ENCODE measurements at regions not wholly inside any gene's neighbourhood (a gene's known extent, or its start where the extent isn't known, plus 50 kb on each side); places are given as distances from the start of the nearest gene placed in this dataset.

DNA sequence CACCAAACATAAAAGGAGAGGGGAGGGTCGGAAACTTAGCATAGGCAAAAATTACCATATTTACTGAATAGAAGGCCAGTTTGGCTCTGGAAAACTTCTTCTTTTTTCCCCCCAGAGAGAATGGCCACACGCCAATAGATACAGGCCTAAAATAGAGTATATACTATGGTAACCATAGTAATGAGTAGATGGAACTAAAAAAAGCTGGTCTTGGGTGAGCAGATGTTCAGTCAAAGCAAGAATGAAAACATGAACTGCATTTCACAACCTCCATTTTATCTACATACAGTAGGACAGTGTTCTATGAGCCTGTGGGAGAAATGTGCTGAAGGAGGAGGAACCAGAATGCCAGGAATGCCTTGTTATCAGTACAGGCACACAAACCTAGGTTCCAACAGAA, 141.7 kb upstream of the SEMA3A start:
- TF ChIP-seq, protein P1, sequence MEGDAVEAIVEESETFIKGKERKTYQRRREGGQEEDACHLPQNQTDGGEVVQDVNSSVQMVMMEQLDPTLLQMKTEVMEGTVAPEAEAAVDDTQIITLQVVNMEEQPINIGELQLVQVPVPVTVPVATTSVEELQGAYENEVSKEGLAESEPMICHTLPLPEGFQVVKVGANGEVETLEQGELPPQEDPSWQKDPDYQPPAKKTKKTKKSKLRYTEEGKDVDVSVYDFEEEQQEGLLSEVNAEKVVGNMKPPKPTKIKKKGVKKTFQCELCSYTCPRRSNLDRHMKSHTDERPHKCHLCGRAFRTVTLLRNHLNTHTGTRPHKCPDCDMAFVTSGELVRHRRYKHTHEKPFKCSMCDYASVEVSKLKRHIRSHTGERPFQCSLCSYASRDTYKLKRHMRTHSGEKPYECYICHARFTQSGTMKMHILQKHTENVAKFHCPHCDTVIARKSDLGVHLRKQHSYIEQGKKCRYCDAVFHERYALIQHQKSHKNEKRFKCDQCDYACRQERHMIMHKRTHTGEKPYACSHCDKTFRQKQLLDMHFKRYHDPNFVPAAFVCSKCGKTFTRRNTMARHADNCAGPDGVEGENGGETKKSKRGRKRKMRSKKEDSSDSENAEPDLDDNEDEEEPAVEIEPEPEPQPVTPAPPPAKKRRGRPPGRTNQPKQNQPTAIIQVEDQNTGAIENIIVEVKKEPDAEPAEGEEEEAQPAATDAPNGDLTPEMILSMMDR (IDR thresholded peaks at IDR 0.05; ENCODE audit: extremely low read depth, low read depth, low read length): no peak
- no peak for DNase-seq (ENCODE audit: insufficient read length, low spot score, missing footprints)
- peak overlapping the region; percentile 30 for H2AFZ ChIP-seq (ENCODE audit: low read length)
- H3K79me2 ChIP-seq (ENCODE audit: insufficient read depth, low read length): no peaks in the 10 kb centered on the region
- H3K27me3 ChIP-seq (ENCODE audit: insufficient read depth, low read length): no peaks in the 10 kb centered on the region
- H3K4me3 ChIP-seq (ENCODE audit: insufficient read depth, low read length): no peak overlapping the region
- H3K4me2 ChIP-seq (ENCODE audit: insufficient read depth, low read length): no peak overlapping the region
- H4K20me1 ChIP-seq (ENCODE audit: insufficient read depth, low read length): no peaks in the 10 kb centered on the region
- H3K27ac ChIP-seq (ENCODE audit: low read depth, low read length): no peak overlapping the region
- H3K9me3 ChIP-seq (ENCODE audit: low read depth, low read length): no peaks in the 10 kb centered on the region
- no peaks in the 10 kb centered on the region for H3K36me3 ChIP-seq (ENCODE audit: insufficient read depth, low read length)
- H3K4me1 ChIP-seq (ENCODE audit: insufficient read depth, low read length): peaks cover 3% of the 10 kb centered on the region

DNA sequence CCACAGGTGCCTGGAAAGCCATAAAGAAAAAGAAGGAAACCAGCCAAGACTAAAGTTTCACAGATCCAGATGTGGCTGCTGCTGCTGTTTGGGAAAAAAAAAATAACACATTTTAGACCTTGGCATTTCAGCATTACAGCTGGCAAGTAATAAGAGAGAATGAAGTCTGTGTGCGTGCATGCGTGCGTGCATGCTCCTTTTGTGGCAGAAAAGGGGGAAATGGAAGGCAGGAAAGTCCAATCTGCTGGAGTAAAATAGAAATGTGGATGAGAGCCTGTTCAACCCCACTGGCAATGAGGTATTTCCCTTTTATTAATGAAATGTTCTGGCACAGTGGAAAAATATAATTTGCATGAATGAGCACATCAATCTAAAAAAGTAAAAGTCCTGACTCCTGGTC, 137.0 kb upstream of the SEMA3A start:
- no peaks in the 10 kb centered on the region for H3K36me3 ChIP-seq (ENCODE audit: insufficient read depth, low read length)
- no peak overlapping the region for H3K4me3 ChIP-seq (ENCODE audit: insufficient read depth, low read length)
- no peaks in the 10 kb centered on the region for H3K27me3 ChIP-seq (ENCODE audit: insufficient read depth, low read length)
- no peaks in the 10 kb centered on the region for H3K4me1 ChIP-seq (ENCODE audit: insufficient read depth, low read length)
- no peak overlapping the region for H3K27ac ChIP-seq (ENCODE audit: low read depth, low read length)
- no peaks in the 10 kb centered on the region for H3K79me2 ChIP-seq (ENCODE audit: insufficient read depth, low read length)
- H2AFZ ChIP-seq (ENCODE audit: low read length): no peak overlapping the region
- no peak overlapping the region for H3K4me2 ChIP-seq (ENCODE audit: insufficient read depth, low read length)
- H4K20me1 ChIP-seq (ENCODE audit: insufficient read depth, low read length): no peaks in the 10 kb centered on the region
- H3K9me3 ChIP-seq (ENCODE audit: low read depth, low read length): no peaks in the 10 kb centered on the region
- TF ChIP-seq, protein P1 (IDR thresholded peaks at IDR 0.05; ENCODE audit: extremely low read depth, low read depth, low read length): no peak
- DNase-seq (ENCODE audit: insufficient read length, low spot score, missing footprints): no peak

DNA sequence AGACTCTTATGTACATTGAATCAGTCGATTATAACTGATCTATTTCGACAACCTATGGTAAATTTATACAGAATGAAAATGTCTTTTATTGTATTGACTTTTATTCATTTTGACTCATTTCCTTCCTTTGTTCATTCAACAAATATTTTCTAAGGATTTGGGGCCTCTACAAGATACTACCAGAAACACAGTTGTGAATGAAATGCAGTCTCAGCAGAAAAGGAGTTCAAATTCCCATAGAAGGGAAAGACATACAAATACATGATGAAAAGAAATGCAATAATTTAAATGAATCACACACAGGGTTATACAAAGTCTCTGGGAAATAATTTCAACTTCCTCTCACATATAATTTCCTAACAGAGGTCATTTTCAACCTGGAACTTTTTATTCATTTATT, 134.0 kb upstream of the SEMA3A start:
- no peaks in the 10 kb centered on the region for H4K20me1 ChIP-seq (ENCODE audit: insufficient read depth, low read length)
- H3K27ac ChIP-seq (ENCODE audit: low read depth, low read length): no peak overlapping the region
- H3K79me2 ChIP-seq (ENCODE audit: insufficient read depth, low read length): no peaks in the 10 kb centered on the region
- TF ChIP-seq, protein P1 (IDR thresholded peaks at IDR 0.05; ENCODE audit: extremely low read depth, low read depth, low read length): no peak
- H2AFZ ChIP-seq (ENCODE audit: low read length): no peak overlapping the region
- H3K4me3 ChIP-seq (ENCODE audit: insufficient read depth, low read length): no peak overlapping the region
- no peak for DNase-seq (ENCODE audit: insufficient read length, low spot score, missing footprints)
- no peak overlapping the region for H3K4me2 ChIP-seq (ENCODE audit: insufficient read depth, low read length)
- H3K4me1 ChIP-seq (ENCODE audit: insufficient read depth, low read length): no peaks in the 10 kb centered on the region
- no peaks in the 10 kb centered on the region for H3K9me3 ChIP-seq (ENCODE audit: low read depth, low read length)
- no peaks in the 10 kb centered on the region for H3K36me3 ChIP-seq (ENCODE audit: insufficient read depth, low read length)
- no peaks in the 10 kb centered on the region for H3K27me3 ChIP-seq (ENCODE audit: insufficient read depth, low read length)

DNA sequence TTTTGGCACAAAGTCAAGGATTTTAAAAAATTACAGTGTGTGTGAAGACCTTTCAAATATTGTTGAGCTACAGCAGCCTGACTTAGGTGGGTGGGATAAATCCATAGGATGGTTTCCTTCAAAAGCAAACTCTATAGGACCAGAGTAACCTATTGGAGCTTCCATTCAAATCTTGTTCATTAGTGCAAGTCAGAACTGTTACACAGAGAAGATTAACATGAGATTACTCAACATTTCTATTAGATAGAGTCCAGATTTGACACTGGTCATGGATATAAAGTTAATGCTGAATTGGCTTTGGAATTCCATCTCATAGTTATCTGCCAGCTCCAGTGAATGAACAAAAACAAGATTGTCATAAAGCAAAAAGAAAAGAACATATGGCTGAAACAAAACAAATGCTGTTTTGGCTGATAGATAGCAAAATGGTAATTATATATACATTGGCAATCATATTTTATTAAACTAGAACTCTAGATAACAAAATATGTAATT, 129.6 kb upstream of the SEMA3A start:
- Histone ChIP-seq H3K4me1 (ENCODE audit: insufficient read depth, low read length) (no peaks in the 10 kb centered on the region), H3K36me3 (ENCODE audit: insufficient read depth, low read length) (no peaks in the 10 kb centered on the region), H3K27ac (ENCODE audit: low read depth, low read length) (no peak overlapping the region), H3K9me3 (ENCODE audit: low read depth, low read length) (no peaks in the 10 kb centered on the region), H3K4me2 (ENCODE audit: insufficient read depth, low read length) (no peak overlapping the region), H2AFZ (ENCODE audit: low read length) (no peak overlapping the region), H3K4me3 (ENCODE audit: insufficient read depth, low read length) (no peak overlapping the region), H4K20me1 (ENCODE audit: insufficient read depth, low read length) (no peaks in the 10 kb centered on the region), H3K79me2 (ENCODE audit: insufficient read depth, low read length) (no peaks in the 10 kb centered on the region), H3K27me3 (ENCODE audit: insufficient read depth, low read length) (no peaks in the 10 kb centered on the region)
- TF ChIP-seq, protein P1 (IDR thresholded peaks at IDR 0.05; ENCODE audit: extremely low read depth, low read depth, low read length): no peak
- no peak for DNase-seq (ENCODE audit: insufficient read length, low spot score, missing footprints)
